Small intestine (tissue), 7 donors: ENCODE measurements at regions not wholly inside any gene's neighbourhood (a gene's known extent, or its start where the extent isn't known, plus 50 kb on each side); places are given as distances from the start of the nearest gene placed in this dataset.
"Not testable (repeated sequence)": the region's sequence is repeated elsewhere in the genome, so short reads cannot be mapped to it uniquely, and the experiment has no call there.

Experiments
- DNase-seq, 2 donors: peaks; one replicate each; pipeline versions ENCODE4 v3.0.0 to v3.0.0-alpha.2; 2013
- FAIRE-seq: peaks from 2 replicates; lab custom pipeline; 2012; peaks lifted over from hg19 to GRCh38; lab: Jason Lieb, UNC
- H3K27ac ChIP-seq, 3 donors: one replicate each; pipeline ENCODE4 v1.5.1; 2013; ENCODE audit warnings: low read length in 2 of 3, mild to moderate bottlenecking in 2 of 3, control low read depth in 1 of 3, inconsistent platforms in 1 of 3, low read depth in 1 of 3, moderate library complexity in 1 of 3
- H3K27me3 ChIP-seq, 3 donors: one replicate each; pipeline ENCODE4 v1.6.1; 2013; ENCODE audit warnings: low read length in 3 of 3, inconsistent platforms in 1 of 3; ENCODE audit not compliant: control insufficient read depth in 3 of 3, insufficient read depth in 3 of 3
- H3K36me3 ChIP-seq, 3 donors: one replicate each; pipeline ENCODE4 v1.6.1; 2013; ENCODE audit warnings: low read length in 3 of 3, inconsistent platforms in 1 of 3, low read depth in 1 of 3, mild to moderate bottlenecking in 1 of 3, moderate library complexity in 1 of 3; ENCODE audit not compliant: control insufficient read depth in 3 of 3, insufficient read depth in 2 of 3
- H3K4me1 ChIP-seq, 3 donors: one replicate each; pipeline ENCODE4 v1.6.1; 2013; ENCODE audit warnings: low read length in 2 of 3, inconsistent platforms in 1 of 3, low read depth in 1 of 3, mild to moderate bottlenecking in 1 of 3, moderate library complexity in 1 of 3; ENCODE audit not compliant: control insufficient read depth in 3 of 3, insufficient read depth in 2 of 3
- H3K4me3 ChIP-seq, 3 donors: one replicate each; pipeline ENCODE4 v1.5.1; 2013; ENCODE audit warnings: low read length in 3 of 3, control low read depth in 1 of 3, inconsistent platforms in 1 of 3, low read depth in 1 of 3, mild to moderate bottlenecking in 1 of 3, moderate library complexity in 1 of 3
- H3K9me3 ChIP-seq, 2 donors: one replicate each; pipeline ENCODE4 v1.6.1; 2013; ENCODE audit warnings: low read depth in 1 of 2, low read length in 1 of 2; ENCODE audit not compliant: control insufficient read depth in 2 of 2, insufficient read depth in 1 of 2
- WGBS, 3 donors: extraction: QIAGEN DNeasy Blood & Tissue Kit; methylation state at CpG; one replicate each; pipeline ENCODE4 v1.1.7; 2013; 5-methylcytosine and 5-hydroxymethylcytosine counted together
- donor health status: healthy with polysubstance abuse.
- donor health status: control.
- donor health status: control.
- donor health status: Bipolar disorder and iron deficiency.
- donor health status: healthy.

DNA sequence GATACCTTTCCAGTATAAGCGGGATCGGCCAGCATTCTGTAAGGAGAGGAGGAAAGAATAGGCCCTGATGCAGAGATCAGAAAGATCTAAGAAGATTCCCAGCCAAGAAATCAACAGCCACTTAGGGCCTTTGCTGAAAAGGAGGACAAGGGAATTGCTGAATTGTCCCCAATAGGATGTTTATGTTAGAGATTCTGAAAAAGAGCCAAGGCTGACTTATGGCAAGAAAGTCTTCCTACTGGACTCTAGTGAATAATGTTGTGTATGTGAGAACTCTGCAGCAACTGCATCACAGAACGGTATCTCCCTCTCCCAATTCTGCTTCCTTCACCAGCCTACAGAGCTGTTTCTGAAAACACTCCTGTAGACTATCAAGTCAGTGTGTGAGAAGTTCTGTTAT, 298.0 kb upstream of the CXADR start:
- DNase-seq (no peak), FAIRE-seq (no peak)
- Histone ChIP-seq H3K27ac (no peak overlapping the region), H3K36me3 (no peaks in the 10 kb centered on the region), H3K4me3 (no peak overlapping the region), H3K27me3 (no peaks in the 10 kb centered on the region), H3K9me3 (no peaks in the 10 kb centered on the region), H3K4me1 (no peaks in the 10 kb centered on the region)
- 76 to 92% (median 87%) methylated on average over 3 of the region's 3 CpGs for WGBS, 3 donors

DNA sequence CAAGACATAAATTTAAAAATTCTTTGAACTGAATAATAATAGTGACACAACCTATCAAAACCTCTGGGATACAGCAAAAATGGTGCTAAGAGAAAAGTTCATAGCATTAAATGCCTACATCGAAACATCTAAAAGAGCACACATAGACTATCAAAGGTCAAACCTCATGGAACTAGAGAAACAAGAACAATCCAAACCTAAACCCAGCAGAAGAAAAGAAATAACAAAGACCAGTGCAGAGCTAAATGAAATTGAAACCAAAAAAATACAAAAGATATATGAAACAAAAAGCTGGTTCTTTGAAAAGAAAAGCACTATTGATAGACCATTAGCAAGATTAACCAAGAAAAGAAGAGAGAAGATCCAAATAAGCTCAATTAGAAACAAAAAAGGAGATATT, 293.8 kb upstream of the CXADR start:
- not testable (repeated sequence) for H3K4me3 ChIP-seq, H3K27me3 ChIP-seq, H3K9me3 ChIP-seq, H3K36me3 ChIP-seq, DNase-seq, H3K4me1 ChIP-seq, FAIRE-seq, H3K27ac ChIP-seq
- WGBS, 3 donors: 74 to 97% (median 93%) methylated on average over 1 of the region's 1 CpG

GRCh38 chr21:17231124-17231523, 281.7 kb upstream of the CXADR start:
- FAIRE-seq (no peak), DNase-seq (no peak)
- H3K9me3 ChIP-seq: peaks cover 0 to 3% of the 10 kb centered on the region in 2 donors
- H3K27ac ChIP-seq: no peak overlapping the region
- no peaks in the 10 kb centered on the region for H3K4me1 ChIP-seq
- no peaks in the 10 kb centered on the region for H3K27me3 ChIP-seq
- 85 to 95% (median 91%) methylated on average over 2 of the region's 2 CpGs for WGBS, 3 donors
- H3K36me3 ChIP-seq: no peaks in the 10 kb centered on the region
- no peak overlapping the region for H3K4me3 ChIP-seq

- H3K4me3 ChIP-seq: no peak overlapping the region
- H3K27ac ChIP-seq: no peak overlapping the region
- H3K4me1 ChIP-seq: no peaks in the 10 kb centered on the region
- WGBS, 3 donors: 68 to 89% (median 79%) methylated on average over 3 of the region's 3 CpGs
- H3K27me3 ChIP-seq: no peaks in the 10 kb centered on the region
- FAIRE-seq: no peak
- DNase-seq: no peak
- no peaks in the 10 kb centered on the region for H3K36me3 ChIP-seq
- peaks cover 0 to 3% of the 10 kb centered on the region in 2 donors for H3K9me3 ChIP-seq
Observed at GRCh38 chr21:17231771-17232170, 281.1 kb upstream of the CXADR start.

DNA sequence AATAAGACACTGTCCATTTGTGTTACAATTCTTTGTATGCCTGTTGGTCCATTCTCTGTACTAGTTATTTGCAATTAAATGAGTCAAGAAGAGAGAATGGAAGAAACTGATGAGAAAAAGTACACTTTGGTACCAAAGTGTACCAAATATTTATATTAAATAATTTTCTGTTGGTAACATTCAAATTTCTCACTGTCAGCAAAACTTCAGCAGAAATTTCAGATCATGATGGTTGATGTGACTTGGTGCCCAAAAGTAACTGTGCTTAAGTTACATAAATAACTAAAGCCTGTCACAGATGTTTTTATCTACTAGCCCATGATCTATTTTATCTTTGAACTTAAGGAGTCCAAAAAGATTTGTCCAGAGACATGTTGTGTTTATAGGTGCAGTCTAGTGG, 274.4 kb upstream of the CXADR start:
- FAIRE-seq: no peak
- Histone ChIP-seq H3K27me3 (no peaks in the 10 kb centered on the region), H3K36me3 (no peaks in the 10 kb centered on the region), H3K27ac (no peak overlapping the region), H3K4me3 (no peak overlapping the region), H3K9me3 (no peaks in the 10 kb centered on the region), H3K4me1 (no peaks in the 10 kb centered on the region)
- DNase-seq: no peak

DNA sequence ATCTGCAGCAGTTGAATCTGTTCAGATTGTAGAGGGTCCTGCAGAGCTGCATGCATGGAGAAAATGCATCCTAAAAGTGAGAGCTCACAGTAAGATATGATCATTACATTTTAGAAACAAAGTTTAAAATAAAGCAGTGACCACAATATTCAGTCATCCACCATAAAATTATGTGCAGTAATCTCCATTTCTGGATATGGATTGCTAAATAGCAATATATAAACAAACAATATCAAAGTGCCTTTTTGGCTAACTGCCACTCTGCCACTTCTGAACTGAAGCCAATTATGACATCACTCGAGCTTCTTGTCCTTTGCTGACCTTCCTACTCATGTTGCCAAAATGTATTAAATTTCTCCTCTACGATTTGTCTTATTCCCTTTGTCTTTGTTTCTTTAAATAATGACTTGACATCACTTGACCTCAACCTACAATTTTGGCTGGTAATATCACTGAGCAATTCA, 262.0 kb upstream of the CXADR start:
- FAIRE-seq: no peak
- Histone ChIP-seq H3K4me1 (no peaks in the 10 kb centered on the region), H3K36me3 (no peaks in the 10 kb centered on the region), H3K4me3 (no peak overlapping the region), H3K9me3 (peaks cover 0 to 7% of the 10 kb centered on the region in 2 donors), H3K27me3 (no peaks in the 10 kb centered on the region), H3K27ac (no peak overlapping the region)
- no peak for DNase-seq
- WGBS, 3 donors: 40 to 56% (median 43%) methylated on average over 2 of the region's 2 CpGs

GRCh38 chr21:17257784-17258183, 255.1 kb upstream of the CXADR start:
- DNase-seq: no peak
- no peak for FAIRE-seq
- WGBS, 3 donors: 89 to 96% (median 90%) methylated on average over 1 of the region's 1 CpG
- Histone ChIP-seq H3K27ac (no peak overlapping the region), H3K36me3 (no peaks in the 10 kb centered on the region), H3K4me1 (no peaks in the 10 kb centered on the region), H3K4me3 (no peak overlapping the region), H3K9me3 (peaks cover 0 to 1% of the 10 kb centered on the region in 2 donors), H3K27me3 (no peaks in the 10 kb centered on the region)

DNA sequence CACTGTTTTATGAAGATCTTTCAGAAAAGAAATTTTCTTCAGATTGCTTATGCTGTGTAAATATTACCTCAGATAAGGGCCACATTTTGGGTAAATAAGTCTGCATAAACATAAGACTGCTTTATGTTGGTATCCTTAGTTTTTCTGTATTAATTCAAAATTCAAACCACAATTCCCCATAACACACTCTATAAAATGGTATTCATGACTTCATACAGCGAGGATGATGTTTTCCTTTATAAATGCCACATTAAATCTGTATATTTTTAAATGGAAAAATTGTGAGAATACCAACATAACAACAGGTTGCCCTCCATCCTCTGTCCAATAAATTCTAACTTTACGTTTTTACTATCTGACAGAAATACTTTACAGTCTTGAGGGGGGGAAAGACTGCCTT, 248.7 kb upstream of the CXADR start:
- WGBS, 3 donors: 36 to 54% (median 53%) methylated on average over 2 of the region's 2 CpGs
- no peaks in the 10 kb centered on the region for H3K36me3 ChIP-seq
- H3K9me3 ChIP-seq: peaks cover 0 to 1% of the 10 kb centered on the region in 2 donors
- no peak for FAIRE-seq
- H3K27ac ChIP-seq: no peak overlapping the region
- H3K4me1 ChIP-seq: no peaks in the 10 kb centered on the region
- H3K27me3 ChIP-seq: no peaks in the 10 kb centered on the region
- no peak overlapping the region for H3K4me3 ChIP-seq
- no peak for DNase-seq

DNA sequence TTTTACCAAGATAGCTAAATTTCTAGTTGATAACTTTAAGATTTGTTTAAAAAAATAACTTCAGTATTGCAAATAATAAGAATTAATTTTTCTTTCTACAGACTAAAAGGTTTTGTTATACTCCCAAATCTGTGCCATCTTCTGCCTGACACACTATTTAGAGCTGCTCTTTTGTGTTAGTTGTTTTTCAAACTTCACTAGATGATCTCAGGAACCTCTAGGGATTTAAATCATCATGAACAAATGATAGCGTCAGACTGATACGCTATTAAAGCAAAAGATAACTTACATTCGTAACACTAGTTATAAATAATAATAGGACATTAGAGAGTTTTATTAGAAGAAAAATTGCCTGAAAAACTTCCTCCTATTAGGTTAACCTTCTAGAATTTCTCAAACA, 243.1 kb upstream of the CXADR start:
- DNase-seq (no peak), FAIRE-seq (no peak)
- Histone ChIP-seq H3K27me3 (no peaks in the 10 kb centered on the region), H3K27ac (no peak overlapping the region), H3K4me1 (no peaks in the 10 kb centered on the region), H3K9me3 (no peaks in the 10 kb centered on the region), H3K4me3 (no peak overlapping the region), H3K36me3 (no peaks in the 10 kb centered on the region)
- 84 to 91% (median 87%) methylated on average over 3 of the region's 3 CpGs for WGBS, 3 donors
